AG04450 (cell line): ENCODE measurements at regions not wholly inside any gene's neighbourhood (a gene's known extent, or its start where the extent isn't known, plus 50 kb on each side); places are given as distances from the start of the nearest gene placed in this dataset.

Experiments used
- CTCF ChIA-PET: fragments of 300-600, 350-600 bp; formaldehyde crosslinking; extraction: SDS; loops from one replicate; lab custom pipeline; 2022; ENCODE audit warnings: antibody characterized with exemption, inconsistent platforms; lab: Charles Lee
- POLR2A ChIA-PET: fragments of 350-600 bp; formaldehyde crosslinking; extraction: SDS; loops from one replicate; lab custom pipeline; 2021; ENCODE audit warnings: antibody characterized with exemption, inconsistent platforms; lab: Yijun Ruan, JAX
- DNase-seq: peaks from one replicate; pipeline ENCODE4 v3.0.0-alpha.2; 2011; ENCODE audit warnings: low read depth, low spot score
- H3K27ac ChIP-seq: one replicate; pipeline ENCODE4 v1.5.1; 2012; ENCODE audit warnings: low read depth, low read length, control low read depth
- H3K27me3 ChIP-seq: one replicate; pipeline ENCODE4 v1.6.0; 2012; ENCODE audit warnings: low read length; ENCODE audit not compliant: control insufficient read depth, insufficient read depth
- H3K4me3 ChIP-seq: 2 replicates; pipeline ENCODE4 v1.5.1; 2011; ENCODE audit warnings: mild to moderate bottlenecking, low read depth, low read length, control low read depth
- H3K9me3 ChIP-seq: 2 replicates; pipeline ENCODE4 v1.5.1; 2012; ENCODE audit warnings: low read length; ENCODE audit not compliant: control insufficient read depth, insufficient read depth
- TF ChIP-seq, protein P1 (sequence below): IDR thresholded peaks from 2 replicates; pipeline ENCODE4 v1.5.1; 2011; ENCODE audit warnings: low read depth, low read length, control low read depth, inconsistent platforms

DNA sequence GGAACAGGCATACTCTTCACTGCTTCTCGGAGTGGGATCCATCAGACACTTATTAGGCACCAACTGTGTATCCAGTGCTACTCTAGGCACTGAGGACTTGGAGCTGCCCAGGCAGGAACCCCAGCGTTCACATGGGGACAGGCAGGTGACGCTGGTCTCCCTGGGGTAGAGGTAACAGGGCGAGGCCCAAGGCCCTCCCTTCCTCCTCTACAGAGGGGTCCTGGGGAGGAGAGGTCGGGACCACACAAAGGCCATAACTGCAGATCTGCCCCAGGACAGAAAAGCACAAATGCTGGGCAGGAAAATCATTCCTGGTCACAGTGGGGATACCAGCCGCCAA lies 262.2 kb downstream of the BRD1 start:
- DNase-seq: no peak
- ChIA-PET CTCF (no interaction called here), POLR2A (no interaction called here)
- H3K9me3 ChIP-seq: peaks cover 71% of the 10 kb centered on the region
- no peak overlapping the region for H3K4me3 ChIP-seq
- H3K27ac ChIP-seq: no peak overlapping the region
- TF ChIP-seq, protein P1, sequence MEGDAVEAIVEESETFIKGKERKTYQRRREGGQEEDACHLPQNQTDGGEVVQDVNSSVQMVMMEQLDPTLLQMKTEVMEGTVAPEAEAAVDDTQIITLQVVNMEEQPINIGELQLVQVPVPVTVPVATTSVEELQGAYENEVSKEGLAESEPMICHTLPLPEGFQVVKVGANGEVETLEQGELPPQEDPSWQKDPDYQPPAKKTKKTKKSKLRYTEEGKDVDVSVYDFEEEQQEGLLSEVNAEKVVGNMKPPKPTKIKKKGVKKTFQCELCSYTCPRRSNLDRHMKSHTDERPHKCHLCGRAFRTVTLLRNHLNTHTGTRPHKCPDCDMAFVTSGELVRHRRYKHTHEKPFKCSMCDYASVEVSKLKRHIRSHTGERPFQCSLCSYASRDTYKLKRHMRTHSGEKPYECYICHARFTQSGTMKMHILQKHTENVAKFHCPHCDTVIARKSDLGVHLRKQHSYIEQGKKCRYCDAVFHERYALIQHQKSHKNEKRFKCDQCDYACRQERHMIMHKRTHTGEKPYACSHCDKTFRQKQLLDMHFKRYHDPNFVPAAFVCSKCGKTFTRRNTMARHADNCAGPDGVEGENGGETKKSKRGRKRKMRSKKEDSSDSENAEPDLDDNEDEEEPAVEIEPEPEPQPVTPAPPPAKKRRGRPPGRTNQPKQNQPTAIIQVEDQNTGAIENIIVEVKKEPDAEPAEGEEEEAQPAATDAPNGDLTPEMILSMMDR: no peak
- H3K27me3 ChIP-seq: no peaks in the 10 kb centered on the region

DNA sequence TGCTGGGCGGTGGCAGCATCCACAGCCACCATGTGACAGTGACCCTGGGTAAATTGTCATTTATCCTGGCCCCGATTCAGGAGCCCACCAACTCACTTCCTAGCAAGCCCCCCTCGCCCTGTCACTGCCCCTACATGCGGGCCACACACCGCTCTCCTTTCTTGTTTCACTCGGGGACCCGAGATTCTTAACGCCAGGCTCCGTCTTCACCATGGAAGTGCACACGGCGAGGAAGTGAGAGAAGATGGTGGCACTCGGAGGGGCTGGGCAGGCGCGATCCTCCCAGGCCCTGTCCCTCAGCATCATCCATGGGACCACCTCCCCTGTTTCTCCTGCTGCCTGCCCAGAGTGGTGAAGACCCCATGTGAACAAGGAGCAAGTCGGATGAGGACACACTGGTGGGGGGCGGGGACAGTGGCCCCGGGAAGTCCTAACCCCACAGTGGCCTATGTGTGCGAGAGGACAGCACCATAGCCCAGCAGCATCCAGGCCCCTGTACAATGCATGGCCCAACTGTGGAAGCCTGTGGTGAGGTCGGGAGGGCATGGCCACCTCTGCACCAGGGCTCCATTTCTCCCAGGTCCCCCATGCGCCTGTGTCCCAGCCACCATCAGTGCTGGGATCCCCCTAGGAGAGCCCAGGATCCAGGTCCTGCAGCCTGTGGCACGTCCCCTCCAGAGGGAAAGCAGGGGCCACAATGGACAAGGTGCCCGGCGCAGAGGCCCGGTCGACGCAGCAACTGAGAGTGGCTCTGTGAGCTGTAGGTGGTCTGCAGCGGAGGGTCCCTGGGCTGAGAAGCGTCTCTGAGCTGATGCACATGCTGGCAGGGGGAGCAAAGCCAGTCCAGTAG lies 262.8 kb downstream of the BRD1 start:
- Histone ChIP-seq H3K9me3 (peaks cover 65% of the 10 kb centered on the region), H3K27me3 (no peaks in the 10 kb centered on the region), H3K27ac (no peak overlapping the region), H3K4me3 (no peak overlapping the region)
- TF ChIP-seq, protein P1: no peak
- ChIA-PET POLR2A (no interaction called here), CTCF (no interaction called here)
- DNase-seq: no peak

- Histone ChIP-seq H3K9me3 (peaks cover 56% of the 10 kb centered on the region), H3K27me3 (no peaks in the 10 kb centered on the region), H3K27ac (no peak overlapping the region), H3K4me3 (no peak overlapping the region)
- DNase-seq: no peak
- TF ChIP-seq, protein P1: no peak
- CTCF ChIA-PET: no interaction called here
- POLR2A ChIA-PET: no interaction called here
Observed at GRCh38 chr22:49564054-49564453, 263.6 kb downstream of the BRD1 start.

- Histone ChIP-seq H3K4me3 (no peak overlapping the region), H3K27ac (no peak overlapping the region), H3K9me3 (peaks cover 43% of the 10 kb centered on the region), H3K27me3 (no peaks in the 10 kb centered on the region)
- ChIA-PET POLR2A (interaction anchor here (0.6 kb wide), 1 partner anchor 67 kb away, joined by 5 read pairs; no protein-coding TSS in a partner anchor), CTCF (no interaction called here)
- TF ChIP-seq, protein P1: no peak
- no peak for DNase-seq
Observed at GRCh38 chr22:49562685-49563249, 264.9 kb downstream of the BRD1 start.

- DNase-seq: no peak
- Histone ChIP-seq H3K27ac (no peak overlapping the region), H3K27me3 (no peaks in the 10 kb centered on the region), H3K9me3 (peaks cover 36% of the 10 kb centered on the region), H3K4me3 (no peak overlapping the region)
- ChIA-PET CTCF (no interaction called here), POLR2A (no interaction called here)
- TF ChIP-seq, protein P1: no peak
Observed at GRCh38 chr22:49561976-49562375, 265.7 kb downstream of the BRD1 start.
